Colonic mucosa (tissue), 4 donors: ENCODE measurements at regions not wholly inside any gene's neighbourhood (a gene's known extent, or its start where the extent isn't known, plus 50 kb on each side); places are given as distances from the start of the nearest gene placed in this dataset.

ENCODE experiments used
- DNase-seq: peaks from one replicate; pipeline ENCODE4 v3.0.0-alpha.2; 2020
- H3K27ac ChIP-seq: fragments of 200-600 bp; one replicate; pipeline ENCODE4 v1.8.0; 2021
- H3K27me3 ChIP-seq: fragments of 200-600 bp; one replicate; pipeline ENCODE4 v1.8.0; 2021
- H3K36me3 ChIP-seq: fragments of 200-600 bp; one replicate; pipeline ENCODE4 v1.8.0; 2021
- H3K4me1 ChIP-seq: fragments of 200-600 bp; one replicate; pipeline ENCODE4 v1.8.0; 2021; ENCODE audit warnings: mild to moderate bottlenecking
- H3K4me3 ChIP-seq: fragments of 200-600 bp; one replicate; pipeline ENCODE4 v1.8.0; 2021
- H3K9ac ChIP-seq, 2 donors: one replicate each; pipeline ENCODE4 v1.7.0; 2013; ENCODE audit warnings: control low read depth in 2 of 2, low read depth in 2 of 2, low read length in 2 of 2
- H3K9me3 ChIP-seq: fragments of 200-600 bp; one replicate; pipeline ENCODE4 v1.8.0; 2021
- intact Hi-C: fragments of 100-400 bp; cut with DNase I; formaldehyde crosslinking; loops from one replicate; pipeline ENCODE4 v1.14.1; 2022
- TF ChIP-seq, protein P1 (sequence below): fragments of 200-600 bp; IDR thresholded peaks from one replicate; pipeline ENCODE4 v1.8.0; 2022; ENCODE audit warnings: antibody characterized with exemption, mild to moderate bottlenecking
- donor health status: healthy.
- donor health status: DM: no; HTN: no; CAD: no.
- donor health status: DM: no; HTN: no; CAD: no.

- Histone ChIP-seq H3K27me3 (no peaks in the 10 kb centered on the region), H3K9me3 (no peaks in the 10 kb centered on the region), H3K27ac (no peak overlapping the region), H3K9ac (no peak overlapping the region), H3K4me3 (no peak overlapping the region), H3K36me3 (no peaks in the 10 kb centered on the region), H3K4me1 (no peaks in the 10 kb centered on the region)
- TF ChIP-seq, protein P1, sequence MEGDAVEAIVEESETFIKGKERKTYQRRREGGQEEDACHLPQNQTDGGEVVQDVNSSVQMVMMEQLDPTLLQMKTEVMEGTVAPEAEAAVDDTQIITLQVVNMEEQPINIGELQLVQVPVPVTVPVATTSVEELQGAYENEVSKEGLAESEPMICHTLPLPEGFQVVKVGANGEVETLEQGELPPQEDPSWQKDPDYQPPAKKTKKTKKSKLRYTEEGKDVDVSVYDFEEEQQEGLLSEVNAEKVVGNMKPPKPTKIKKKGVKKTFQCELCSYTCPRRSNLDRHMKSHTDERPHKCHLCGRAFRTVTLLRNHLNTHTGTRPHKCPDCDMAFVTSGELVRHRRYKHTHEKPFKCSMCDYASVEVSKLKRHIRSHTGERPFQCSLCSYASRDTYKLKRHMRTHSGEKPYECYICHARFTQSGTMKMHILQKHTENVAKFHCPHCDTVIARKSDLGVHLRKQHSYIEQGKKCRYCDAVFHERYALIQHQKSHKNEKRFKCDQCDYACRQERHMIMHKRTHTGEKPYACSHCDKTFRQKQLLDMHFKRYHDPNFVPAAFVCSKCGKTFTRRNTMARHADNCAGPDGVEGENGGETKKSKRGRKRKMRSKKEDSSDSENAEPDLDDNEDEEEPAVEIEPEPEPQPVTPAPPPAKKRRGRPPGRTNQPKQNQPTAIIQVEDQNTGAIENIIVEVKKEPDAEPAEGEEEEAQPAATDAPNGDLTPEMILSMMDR = no peak
- DNase-seq = no peak
- intact Hi-C loops = no loop called here
Observed at GRCh38 chr2:195480121-195480520, 176.9 kb upstream of the SLC39A10 start.

GRCh38 chr2:195479407-195479806, 177.6 kb upstream of the SLC39A10 start:
- Histone ChIP-seq H3K27me3 (no peaks in the 10 kb centered on the region), H3K9ac (no peak overlapping the region), H3K4me3 (no peak overlapping the region), H3K27ac (no peak overlapping the region), H3K9me3 (no peaks in the 10 kb centered on the region), H3K36me3 (no peaks in the 10 kb centered on the region), H3K4me1 (no peaks in the 10 kb centered on the region)
- DNase-seq = no peak
- TF ChIP-seq, protein P1 = no peak
- intact Hi-C loops = no loop called here

DNA sequence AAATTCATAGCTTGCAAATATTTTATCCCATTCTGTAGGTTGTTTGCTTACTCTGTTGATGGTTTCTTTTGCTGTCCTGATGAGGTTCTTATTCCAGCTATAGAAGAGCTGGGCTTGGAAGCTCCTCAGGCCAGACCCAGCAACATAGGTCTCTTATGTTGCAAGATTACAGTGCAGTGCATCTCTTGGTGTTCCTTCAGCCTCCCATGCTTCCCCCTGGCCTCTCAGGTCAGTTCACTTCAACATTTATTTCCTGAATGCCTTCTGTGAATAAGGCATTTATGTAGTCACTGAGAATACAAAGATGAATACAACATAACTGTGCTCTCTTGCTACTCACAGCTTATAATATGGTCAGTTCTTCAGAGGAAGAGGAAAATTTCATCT, 179.0 kb upstream of the SLC39A10 start:
- intact Hi-C loops = no loop called here

DNA sequence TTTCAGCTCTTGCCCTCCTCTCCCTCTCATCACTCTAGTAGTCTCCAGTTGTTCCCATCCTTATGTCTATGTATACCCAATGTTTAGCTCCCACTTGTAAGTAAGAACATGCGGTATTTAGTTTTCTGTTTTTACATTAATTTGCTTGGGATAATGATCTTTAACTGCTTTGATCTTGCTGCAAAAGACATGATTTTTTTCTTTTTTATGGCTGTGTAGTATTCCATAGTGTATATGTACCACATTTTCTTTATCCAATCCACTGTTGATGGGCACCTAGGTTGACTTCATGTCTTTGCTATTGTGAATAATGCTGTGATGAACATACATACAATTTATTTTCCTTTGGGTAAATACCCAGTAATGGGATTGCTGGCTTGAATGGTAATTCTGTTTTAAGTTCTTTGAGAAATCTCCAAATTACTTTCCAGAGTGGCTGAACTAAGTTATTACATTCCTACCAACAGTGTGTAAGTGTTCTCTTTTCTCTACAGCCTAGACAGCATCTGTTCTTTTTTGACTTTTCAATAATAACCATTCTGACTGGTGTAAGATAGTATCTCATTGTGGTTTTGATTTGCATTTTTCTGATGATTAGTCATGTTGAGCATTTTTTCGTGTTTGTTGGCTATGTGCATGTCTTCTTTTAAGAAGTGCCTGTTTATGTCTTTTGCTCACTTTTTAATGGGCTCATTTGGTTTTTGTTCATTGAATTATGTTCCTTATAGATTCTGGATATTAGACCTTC, 179.6 kb upstream of the SLC39A10 start:
- intact Hi-C loops = no loop called here
- H3K9ac ChIP-seq = no peak overlapping the region
- H3K4me3 ChIP-seq = no peak overlapping the region
- H3K36me3 ChIP-seq = no peaks in the 10 kb centered on the region
- H3K27ac ChIP-seq = no peak overlapping the region
- H3K27me3 ChIP-seq = no peaks in the 10 kb centered on the region
- no peak for DNase-seq
- TF ChIP-seq, protein P1 = no peak
- H3K9me3 ChIP-seq = no peaks in the 10 kb centered on the region
- no peaks in the 10 kb centered on the region for H3K4me1 ChIP-seq

More for the DNA sequence above, 179.0 kb upstream of the SLC39A10 start:
- Histone ChIP-seq H3K4me3 (no peak overlapping the region), H3K36me3 (no peaks in the 10 kb centered on the region), H3K9ac (no peak overlapping the region), H3K27ac (no peak overlapping the region), H3K9me3 (no peaks in the 10 kb centered on the region), H3K4me1 (no peaks in the 10 kb centered on the region), H3K27me3 (no peaks in the 10 kb centered on the region)
- TF ChIP-seq, protein P1 = no peak
- no peak for DNase-seq

DNA sequence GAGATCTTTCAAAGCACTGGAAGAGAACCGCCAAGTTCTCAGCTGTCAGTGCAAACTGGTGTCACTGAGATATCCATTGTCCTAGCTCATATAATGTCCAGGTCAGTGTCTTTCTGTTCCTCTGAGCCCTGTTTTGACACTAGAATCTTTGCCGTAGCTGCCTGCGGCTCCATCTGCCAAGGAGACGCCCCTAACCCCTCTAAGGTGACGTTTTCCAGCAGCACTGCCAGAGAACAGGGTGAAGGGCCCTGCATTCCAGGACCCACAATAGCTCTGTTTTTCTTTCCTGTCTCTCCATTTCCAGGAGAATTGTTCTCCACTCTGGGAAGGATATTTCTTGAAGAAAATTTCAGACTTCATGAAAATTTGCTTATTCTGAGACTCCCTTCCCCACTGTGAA, 181.7 kb upstream of the SLC39A10 start:
- intact Hi-C loops = no loop called here
- no peak overlapping the region for H3K9ac ChIP-seq
- TF ChIP-seq, protein P1 = no peak
- no peaks in the 10 kb centered on the region for H3K27me3 ChIP-seq
- no peak overlapping the region for H3K27ac ChIP-seq
- no peaks in the 10 kb centered on the region for H3K4me1 ChIP-seq
- no peak for DNase-seq
- H3K36me3 ChIP-seq = no peaks in the 10 kb centered on the region
- H3K4me3 ChIP-seq = no peak overlapping the region
- no peaks in the 10 kb centered on the region for H3K9me3 ChIP-seq
